ENCODE measurements at regions not wholly inside any gene's neighbourhood (a gene's known extent, or its start where the extent isn't known, plus 50 kb on each side); places are given as distances from the start of the nearest gene placed in this dataset.

- TF ChIP-seq CTCF (IDR thresholded peaks at IDR 0.05) (no peak), POLR2AphosphoS5 (IDR thresholded peaks at IDR 0.05) (no peak)
Observed at GRCh38 chr2:15826273-15826717, 114.1 kb upstream of the MYCN start.
